ENCODE measurements at regions not wholly inside any gene's neighbourhood (a gene's known extent, or its start where the extent isn't known, plus 50 kb on each side); places are given as distances from the start of the nearest gene placed in this dataset.

DNA sequence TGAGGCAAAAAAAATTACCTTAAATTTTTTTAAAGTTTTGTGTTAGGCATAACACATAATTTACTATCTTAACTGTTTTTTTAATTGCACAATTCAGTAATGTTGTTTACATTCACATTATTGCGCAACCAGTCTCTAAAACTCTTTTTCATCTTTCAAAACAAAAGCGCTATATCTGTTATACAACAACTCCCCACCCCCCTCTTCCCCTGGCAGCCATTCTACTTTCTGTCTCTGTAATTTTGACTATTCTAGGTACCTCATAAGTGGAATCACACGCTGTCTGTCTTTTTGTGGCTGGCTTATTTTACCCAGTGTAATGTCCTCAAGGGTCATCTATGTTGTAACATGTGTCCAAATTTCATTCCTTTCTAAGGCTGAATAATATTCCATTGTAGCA lies 241.5 kb upstream of the DMRT1 start (continued):
- TF ChIP-seq, protein P1, sequence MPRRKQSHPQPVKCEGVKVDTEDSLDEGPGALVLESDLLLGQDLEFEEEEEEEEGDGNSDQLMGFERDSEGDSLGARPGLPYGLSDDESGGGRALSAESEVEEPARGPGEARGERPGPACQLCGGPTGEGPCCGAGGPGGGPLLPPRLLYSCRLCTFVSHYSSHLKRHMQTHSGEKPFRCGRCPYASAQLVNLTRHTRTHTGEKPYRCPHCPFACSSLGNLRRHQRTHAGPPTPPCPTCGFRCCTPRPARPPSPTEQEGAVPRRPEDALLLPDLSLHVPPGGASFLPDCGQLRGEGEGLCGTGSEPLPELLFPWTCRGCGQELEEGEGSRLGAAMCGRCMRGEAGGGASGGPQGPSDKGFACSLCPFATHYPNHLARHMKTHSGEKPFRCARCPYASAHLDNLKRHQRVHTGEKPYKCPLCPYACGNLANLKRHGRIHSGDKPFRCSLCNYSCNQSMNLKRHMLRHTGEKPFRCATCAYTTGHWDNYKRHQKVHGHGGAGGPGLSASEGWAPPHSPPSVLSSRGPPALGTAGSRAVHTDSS (tag by site-specific recombination; IDR thresholded peaks at IDR 0.05) = no peak
- TF ChIP-seq, protein P2, sequence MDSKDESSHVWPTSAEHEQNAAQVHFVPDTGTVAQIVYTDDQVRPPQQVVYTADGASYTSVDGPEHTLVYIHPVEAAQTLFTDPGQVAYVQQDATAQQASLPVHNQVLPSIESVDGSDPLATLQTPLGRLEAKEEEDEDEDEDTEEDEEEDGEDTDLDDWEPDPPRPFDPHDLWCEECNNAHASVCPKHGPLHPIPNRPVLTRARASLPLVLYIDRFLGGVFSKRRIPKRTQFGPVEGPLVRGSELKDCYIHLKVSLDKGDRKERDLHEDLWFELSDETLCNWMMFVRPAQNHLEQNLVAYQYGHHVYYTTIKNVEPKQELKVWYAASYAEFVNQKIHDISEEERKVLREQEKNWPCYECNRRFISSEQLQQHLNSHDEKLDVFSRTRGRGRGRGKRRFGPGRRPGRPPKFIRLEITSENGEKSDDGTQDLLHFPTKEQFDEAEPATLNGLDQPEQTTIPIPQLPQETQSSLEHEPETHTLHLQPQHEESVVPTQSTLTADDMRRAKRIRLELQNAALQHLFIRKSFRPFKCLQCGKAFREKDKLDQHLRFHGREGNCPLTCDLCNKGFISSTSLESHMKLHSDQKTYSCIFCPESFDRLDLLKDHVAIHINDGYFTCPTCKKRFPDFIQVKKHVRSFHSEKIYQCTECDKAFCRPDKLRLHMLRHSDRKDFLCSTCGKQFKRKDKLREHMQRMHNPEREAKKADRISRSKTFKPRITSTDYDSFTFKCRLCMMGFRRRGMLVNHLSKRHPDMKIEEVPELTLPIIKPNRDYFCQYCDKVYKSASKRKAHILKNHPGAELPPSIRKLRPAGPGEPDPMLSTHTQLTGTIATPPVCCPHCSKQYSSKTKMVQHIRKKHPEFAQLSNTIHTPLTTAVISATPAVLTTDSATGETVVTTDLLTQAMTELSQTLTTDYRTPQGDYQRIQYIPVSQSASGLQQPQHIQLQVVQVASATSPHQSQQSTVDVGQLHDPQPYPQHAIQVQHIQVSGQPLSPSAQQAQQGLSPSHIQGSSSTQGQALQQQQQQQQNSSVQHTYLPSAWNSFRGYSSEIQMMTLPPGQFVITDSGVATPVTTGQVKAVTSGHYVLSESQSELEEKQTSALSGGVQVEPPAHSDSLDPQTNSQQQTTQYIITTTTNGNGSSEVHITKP (tag by site-specific recombination; IDR thresholded peaks at IDR 0.05) = no peak

DNA sequence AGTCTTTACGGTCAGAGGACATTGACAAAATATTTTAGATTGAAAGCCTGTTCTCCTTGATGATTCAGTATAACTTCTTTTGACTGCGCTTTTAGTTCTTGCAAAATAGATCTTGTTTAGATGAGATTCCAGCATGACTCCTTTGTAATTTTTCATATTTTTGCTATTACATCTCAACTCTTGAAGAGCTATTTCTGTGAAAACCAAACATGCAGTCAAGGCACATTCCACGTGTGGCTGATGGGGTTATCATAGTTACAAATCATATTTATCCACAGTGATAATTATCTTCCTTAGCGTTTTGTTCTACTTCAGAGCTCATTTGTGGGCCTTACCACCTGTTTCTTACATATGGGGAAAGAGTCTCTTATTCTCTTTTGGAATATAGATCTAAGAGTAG lies 238.8 kb upstream of the DMRT1 start:
- ChIA-PET CTCF (interaction anchor here (1.2 kb wide), 1 partner anchor 159 kb away, joined by 3 read pairs; no protein-coding TSS in a partner anchor), POLR2A (no interaction called here)

DNA sequence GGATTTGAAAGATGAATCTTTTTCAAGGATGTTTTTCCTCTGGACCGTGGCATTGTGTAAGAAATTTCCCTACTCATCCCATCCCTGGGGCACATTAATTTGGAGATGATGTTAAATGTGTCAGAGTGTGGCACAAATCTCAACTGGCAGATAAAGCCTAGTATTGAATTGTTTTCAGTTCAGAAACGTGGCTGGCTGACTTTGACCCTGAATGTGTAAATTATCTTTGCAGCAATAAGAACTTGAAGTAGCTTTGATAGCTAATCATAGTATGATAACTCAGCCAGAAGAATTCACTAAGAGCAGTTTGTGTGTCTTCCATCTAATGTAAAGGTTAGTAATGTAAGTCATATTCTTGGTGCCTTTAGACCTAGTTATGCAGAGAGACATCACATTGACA lies 238.4 kb upstream of the DMRT1 start:
- no peak overlapping the region for H3K4me3 ChIP-seq (ENCODE audit: low read depth, low read length)
- no peak overlapping the region for H3K27ac ChIP-seq (ENCODE audit: extremely low read depth, low read depth, low read length)
- CTCF ChIA-PET = interaction anchor here (1.0 to 1.2 kb wide), 2 partner anchors 11 to 159 kb away, joined by 3 read pairs; no protein-coding TSS in a partner anchor
- no peaks in the 10 kb centered on the region for H3K9me3 ChIP-seq (ENCODE audit: control insufficient read depth, insufficient read depth, low read depth, low read length)
- POLR2A ChIA-PET = no interaction called here
- H3K4me1 ChIP-seq (ENCODE audit: control insufficient read depth, insufficient read depth, low read length) = no peaks in the 10 kb centered on the region
- TF ChIP-seq, protein P3, sequence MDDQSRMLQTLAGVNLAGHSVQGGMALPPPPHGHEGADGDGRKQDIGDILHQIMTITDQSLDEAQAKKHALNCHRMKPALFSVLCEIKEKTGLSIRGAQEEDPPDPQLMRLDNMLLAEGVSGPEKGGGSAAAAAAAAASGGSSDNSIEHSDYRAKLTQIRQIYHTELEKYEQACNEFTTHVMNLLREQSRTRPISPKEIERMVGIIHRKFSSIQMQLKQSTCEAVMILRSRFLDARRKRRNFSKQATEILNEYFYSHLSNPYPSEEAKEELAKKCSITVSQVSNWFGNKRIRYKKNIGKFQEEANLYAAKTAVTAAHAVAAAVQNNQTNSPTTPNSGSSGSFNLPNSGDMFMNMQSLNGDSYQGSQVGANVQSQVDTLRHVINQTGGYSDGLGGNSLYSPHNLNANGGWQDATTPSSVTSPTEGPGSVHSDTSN (CRISPR knock-in tag; IDR thresholded peaks at IDR 0.05) = no peak
- TF ChIP-seq ZNF792 (tag by site-specific recombination; IDR thresholded peaks at IDR 0.05) (no peak), MYNN (tag by site-specific recombination; IDR thresholded peaks at IDR 0.05; ENCODE audit: borderline replicate concordance) (no peak), ZSCAN23 (tag by site-specific recombination; IDR thresholded peaks at IDR 0.05) (no peak), KLF1 (tag by site-specific recombination; IDR thresholded peaks at IDR 0.05) (no peak), ZNF621 (tag by site-specific recombination; IDR thresholded peaks at IDR 0.05) (no peak)
- H3K36me3 ChIP-seq (ENCODE audit: control insufficient read depth in 2 of 2, insufficient read depth in 1 of 2, low read length in 2 of 2) = no peaks in the 10 kb centered on the region; a peak in 1 of 3 replicates

More for the DNA sequence above, 238.8 kb upstream of the DMRT1 start:
- no peaks in the 10 kb centered on the region for H3K9me3 ChIP-seq (ENCODE audit: control insufficient read depth, insufficient read depth, low read depth, low read length)
- no peak overlapping the region for H3K4me3 ChIP-seq (ENCODE audit: low read depth, low read length)
- no peaks in the 10 kb centered on the region; a peak in 1 of 3 replicates for H3K36me3 ChIP-seq (ENCODE audit: control insufficient read depth in 2 of 2, insufficient read depth in 1 of 2, low read length in 2 of 2)
- H3K27ac ChIP-seq (ENCODE audit: extremely low read depth, low read depth, low read length) = no peak overlapping the region
- no peaks in the 10 kb centered on the region for H3K4me1 ChIP-seq (ENCODE audit: control insufficient read depth, insufficient read depth, low read length)
- TF ChIP-seq ZNF830 (tag by site-specific recombination; IDR thresholded peaks at IDR 0.05; ENCODE audit: low read depth) = no peak

DNA sequence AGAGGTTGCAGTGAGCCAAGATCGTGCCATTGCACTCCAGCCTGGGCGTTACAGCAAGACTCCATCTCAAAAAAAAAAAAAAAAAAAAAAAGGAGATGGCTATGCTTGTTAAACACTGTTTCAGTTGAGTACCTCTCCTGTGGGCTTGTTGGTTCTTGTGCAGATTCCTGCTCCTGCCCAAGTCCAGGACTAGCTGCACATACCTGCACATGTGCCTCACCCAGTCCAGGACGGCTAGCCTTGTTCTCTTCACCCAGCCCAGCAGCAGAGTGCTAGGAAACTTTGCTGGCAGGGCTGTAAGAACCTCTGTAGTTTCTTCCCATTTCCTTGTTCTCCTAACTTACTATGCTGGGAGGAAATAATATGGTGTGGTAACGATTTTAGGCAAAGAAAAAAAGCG lies 234.1 kb upstream of the DMRT1 start:
- CTCF ChIA-PET = interaction anchor here (0.6 kb wide), 1 partner anchor 35 kb away, joined by 3 read pairs; no protein-coding TSS in a partner anchor
- TF ChIP-seq ZNF76 (tag by site-specific recombination; IDR thresholded peaks at IDR 0.05; ENCODE audit: borderline replicate concordance, low read depth) (no peak), SP7 (tag by site-specific recombination; IDR thresholded peaks at IDR 0.05) (no peak), ZNF558 (tag by site-specific recombination; IDR thresholded peaks at IDR 0.05) (no peak), ZNF548 (tag by site-specific recombination; IDR thresholded peaks at IDR 0.05) (no peak)
- TF ChIP-seq, protein P4, sequence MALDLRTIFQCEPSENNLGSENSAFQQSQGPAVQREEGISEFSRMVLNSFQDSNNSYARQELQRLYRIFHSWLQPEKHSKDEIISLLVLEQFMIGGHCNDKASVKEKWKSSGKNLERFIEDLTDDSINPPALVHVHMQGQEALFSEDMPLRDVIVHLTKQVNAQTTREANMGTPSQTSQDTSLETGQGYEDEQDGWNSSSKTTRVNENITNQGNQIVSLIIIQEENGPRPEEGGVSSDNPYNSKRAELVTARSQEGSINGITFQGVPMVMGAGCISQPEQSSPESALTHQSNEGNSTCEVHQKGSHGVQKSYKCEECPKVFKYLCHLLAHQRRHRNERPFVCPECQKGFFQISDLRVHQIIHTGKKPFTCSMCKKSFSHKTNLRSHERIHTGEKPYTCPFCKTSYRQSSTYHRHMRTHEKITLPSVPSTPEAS (tag by site-specific recombination; IDR thresholded peaks at IDR 0.05) = no peak
- TF ChIP-seq, protein P5, sequence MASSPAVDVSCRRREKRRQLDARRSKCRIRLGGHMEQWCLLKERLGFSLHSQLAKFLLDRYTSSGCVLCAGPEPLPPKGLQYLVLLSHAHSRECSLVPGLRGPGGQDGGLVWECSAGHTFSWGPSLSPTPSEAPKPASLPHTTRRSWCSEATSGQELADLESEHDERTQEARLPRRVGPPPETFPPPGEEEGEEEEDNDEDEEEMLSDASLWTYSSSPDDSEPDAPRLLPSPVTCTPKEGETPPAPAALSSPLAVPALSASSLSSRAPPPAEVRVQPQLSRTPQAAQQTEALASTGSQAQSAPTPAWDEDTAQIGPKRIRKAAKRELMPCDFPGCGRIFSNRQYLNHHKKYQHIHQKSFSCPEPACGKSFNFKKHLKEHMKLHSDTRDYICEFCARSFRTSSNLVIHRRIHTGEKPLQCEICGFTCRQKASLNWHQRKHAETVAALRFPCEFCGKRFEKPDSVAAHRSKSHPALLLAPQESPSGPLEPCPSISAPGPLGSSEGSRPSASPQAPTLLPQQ (tag by site-specific recombination; IDR thresholded peaks at IDR 0.05) = no peak
- TF ChIP-seq, protein P6, sequence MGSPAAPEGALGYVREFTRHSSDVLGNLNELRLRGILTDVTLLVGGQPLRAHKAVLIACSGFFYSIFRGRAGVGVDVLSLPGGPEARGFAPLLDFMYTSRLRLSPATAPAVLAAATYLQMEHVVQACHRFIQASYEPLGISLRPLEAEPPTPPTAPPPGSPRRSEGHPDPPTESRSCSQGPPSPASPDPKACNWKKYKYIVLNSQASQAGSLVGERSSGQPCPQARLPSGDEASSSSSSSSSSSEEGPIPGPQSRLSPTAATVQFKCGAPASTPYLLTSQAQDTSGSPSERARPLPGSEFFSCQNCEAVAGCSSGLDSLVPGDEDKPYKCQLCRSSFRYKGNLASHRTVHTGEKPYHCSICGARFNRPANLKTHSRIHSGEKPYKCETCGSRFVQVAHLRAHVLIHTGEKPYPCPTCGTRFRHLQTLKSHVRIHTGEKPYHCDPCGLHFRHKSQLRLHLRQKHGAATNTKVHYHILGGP (tag by site-specific recombination; IDR thresholded peaks at IDR 0.05) = no peak

More for the DNA sequence above, 234.1 kb upstream of the DMRT1 start:
- no peak overlapping the region for H3K4me3 ChIP-seq (ENCODE audit: low read depth, low read length)
- H3K4me1 ChIP-seq (ENCODE audit: control insufficient read depth, insufficient read depth, low read length) = no peaks in the 10 kb centered on the region
- POLR2A ChIA-PET = interaction anchor here (0.7 kb wide), 1 partner anchor 256 kb away, joined by 6 read pairs; no protein-coding TSS in a partner anchor
- H3K36me3 ChIP-seq (ENCODE audit: control insufficient read depth in 2 of 2, insufficient read depth in 1 of 2, low read length in 2 of 2) = no peaks in the 10 kb centered on the region
- no peak overlapping the region for H3K27ac ChIP-seq (ENCODE audit: extremely low read depth, low read depth, low read length)
- H3K9me3 ChIP-seq (ENCODE audit: control insufficient read depth, insufficient read depth, low read depth, low read length) = no peaks in the 10 kb centered on the region

Data from HEK293 (cell line).